ENCODE measurements at regions not wholly inside any gene's neighbourhood (a gene's known extent, or its start where the extent isn't known, plus 50 kb on each side); places are given as distances from the start of the nearest gene placed in this dataset.
"Not testable (repeated sequence)": the region's sequence is repeated elsewhere in the genome, so short reads cannot be mapped to it uniquely, and the experiment has no call there.

- DNase-seq (ENCODE audit: extremely low read depth, insufficient read length), result no peak
- H3K4me3 ChIP-seq (replicated peaks; ENCODE audit: low read depth, low read length), result no peak overlapping the region
- no peaks in the 10 kb centered on the region for H3K36me3 ChIP-seq (ENCODE audit: control insufficient read depth, insufficient read depth, low read length)
- TF ChIP-seq, protein P1, sequence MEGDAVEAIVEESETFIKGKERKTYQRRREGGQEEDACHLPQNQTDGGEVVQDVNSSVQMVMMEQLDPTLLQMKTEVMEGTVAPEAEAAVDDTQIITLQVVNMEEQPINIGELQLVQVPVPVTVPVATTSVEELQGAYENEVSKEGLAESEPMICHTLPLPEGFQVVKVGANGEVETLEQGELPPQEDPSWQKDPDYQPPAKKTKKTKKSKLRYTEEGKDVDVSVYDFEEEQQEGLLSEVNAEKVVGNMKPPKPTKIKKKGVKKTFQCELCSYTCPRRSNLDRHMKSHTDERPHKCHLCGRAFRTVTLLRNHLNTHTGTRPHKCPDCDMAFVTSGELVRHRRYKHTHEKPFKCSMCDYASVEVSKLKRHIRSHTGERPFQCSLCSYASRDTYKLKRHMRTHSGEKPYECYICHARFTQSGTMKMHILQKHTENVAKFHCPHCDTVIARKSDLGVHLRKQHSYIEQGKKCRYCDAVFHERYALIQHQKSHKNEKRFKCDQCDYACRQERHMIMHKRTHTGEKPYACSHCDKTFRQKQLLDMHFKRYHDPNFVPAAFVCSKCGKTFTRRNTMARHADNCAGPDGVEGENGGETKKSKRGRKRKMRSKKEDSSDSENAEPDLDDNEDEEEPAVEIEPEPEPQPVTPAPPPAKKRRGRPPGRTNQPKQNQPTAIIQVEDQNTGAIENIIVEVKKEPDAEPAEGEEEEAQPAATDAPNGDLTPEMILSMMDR (IDR thresholded peaks at IDR 0.05; ENCODE audit: insufficient read depth, low read length, poor library complexity, severe bottlenecking), result no peak
- no peaks in the 10 kb centered on the region for H3K27me3 ChIP-seq (replicated peaks; ENCODE audit: control insufficient read depth, insufficient read depth, low read length)
Observed at GRCh38 chr4:183816882-183817509, 88.1 kb upstream of the STOX2 start.

GRCh38 chr4:183818591-183818990 is 86.5 kb upstream of the STOX2 start:
- not testable (repeated sequence) for H3K36me3 ChIP-seq (ENCODE audit: control insufficient read depth, insufficient read depth, low read length)

DNA sequence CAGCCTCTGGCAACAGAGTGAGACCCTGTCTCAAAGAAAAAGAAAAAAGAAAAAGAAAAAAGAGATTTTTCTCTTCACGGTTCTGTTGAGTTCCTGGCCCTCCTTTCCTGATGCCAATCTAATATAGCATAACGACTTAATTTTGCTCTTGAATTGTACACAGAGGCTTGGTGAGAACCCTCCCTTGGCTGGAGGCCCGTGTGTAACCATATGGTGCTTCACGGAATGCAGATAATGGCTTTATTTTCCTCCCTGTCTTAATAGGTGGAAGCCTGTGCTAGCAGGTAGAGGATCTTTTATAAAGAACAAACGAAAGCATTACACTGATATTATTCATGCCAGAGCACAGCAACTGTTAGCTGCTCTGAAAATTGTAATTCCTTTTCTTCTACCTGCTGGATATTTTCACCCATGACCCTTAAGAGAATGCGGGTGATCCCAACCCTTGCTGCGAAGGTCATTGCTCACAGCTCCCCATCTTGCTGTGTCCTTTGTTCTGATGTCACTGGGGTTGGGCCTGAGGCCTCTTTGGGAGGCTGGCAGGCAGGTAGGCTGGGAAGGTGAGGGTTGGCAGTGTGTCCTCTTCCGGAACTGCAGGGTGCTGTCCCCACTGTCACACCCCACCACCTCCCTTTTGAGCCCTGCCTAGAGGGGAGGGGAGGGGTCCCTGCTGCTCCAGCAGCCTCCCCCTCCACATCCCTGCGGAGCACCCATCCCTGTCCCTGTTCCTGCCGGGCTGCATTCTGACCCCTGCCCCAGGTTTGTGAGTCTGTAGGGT is 83.8 kb upstream of the STOX2 start:
- no peak for DNase-seq (ENCODE audit: extremely low read depth, insufficient read length)

More at GRCh38 chr4:183818591-183818990, 86.5 kb upstream of the STOX2 start:
- not testable (repeated sequence) for H3K27me3 ChIP-seq (replicated peaks; ENCODE audit: control insufficient read depth, insufficient read depth, low read length); DNase-seq (ENCODE audit: extremely low read depth, insufficient read length); H3K4me3 ChIP-seq (replicated peaks; ENCODE audit: low read depth, low read length)

DNA sequence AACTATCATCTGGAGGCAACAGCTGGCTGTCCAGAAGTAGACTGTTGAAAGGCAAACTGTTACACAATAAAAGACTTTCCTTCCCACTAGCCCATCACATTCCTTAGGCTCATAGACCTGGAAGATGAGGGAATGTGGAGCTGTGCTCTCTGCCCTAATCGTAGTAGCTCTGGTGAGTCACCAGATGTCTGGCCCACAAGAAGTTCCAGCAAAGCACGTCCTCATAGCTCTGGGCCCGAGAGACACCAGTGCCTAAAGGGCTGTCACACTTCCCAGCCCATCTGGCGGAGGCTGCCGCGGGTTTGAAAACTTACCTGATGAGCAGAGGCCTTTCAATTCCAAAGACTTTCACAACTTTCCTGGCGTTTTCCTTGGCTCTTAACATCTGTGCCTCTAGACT is 81.7 kb upstream of the STOX2 start:
- DNase-seq (ENCODE audit: extremely low read depth, insufficient read length), result no peak
- no peaks in the 10 kb centered on the region; the same call in 1 of the 2 replicates for H3K27me3 ChIP-seq (replicated peaks; ENCODE audit: control insufficient read depth, insufficient read depth, low read length)
- TF ChIP-seq, protein P1 (IDR thresholded peaks at IDR 0.05; ENCODE audit: insufficient read depth, low read length, poor library complexity, severe bottlenecking), result no peak
- H3K4me3 ChIP-seq (replicated peaks; ENCODE audit: low read depth, low read length), result no peak overlapping the region
- H3K36me3 ChIP-seq (ENCODE audit: control insufficient read depth, insufficient read depth, low read length), result no peaks in the 10 kb centered on the region

More for the DNA sequence above, 83.8 kb upstream of the STOX2 start:
- Histone ChIP-seq H3K4me3 (replicated peaks; ENCODE audit: low read depth, low read length) (no peak overlapping the region), H3K36me3 (ENCODE audit: control insufficient read depth, insufficient read depth, low read length) (no peaks in the 10 kb centered on the region), H3K27me3 (replicated peaks; ENCODE audit: control insufficient read depth, insufficient read depth, low read length) (no peaks in the 10 kb centered on the region; the same call in 1 of the 2 replicates)
- TF ChIP-seq, protein P1 (IDR thresholded peaks at IDR 0.05; ENCODE audit: insufficient read depth, low read length, poor library complexity, severe bottlenecking), result no peak

- Histone ChIP-seq H3K4me3 (replicated peaks; ENCODE audit: low read depth, low read length) (no peak overlapping the region), H3K36me3 (ENCODE audit: control insufficient read depth, insufficient read depth, low read length) (no peaks in the 10 kb centered on the region), H3K27me3 (replicated peaks; ENCODE audit: control insufficient read depth, insufficient read depth, low read length) (no peaks in the 10 kb centered on the region; the same call in 1 of the 2 replicates)
- TF ChIP-seq, protein P1 (IDR thresholded peaks at IDR 0.05; ENCODE audit: insufficient read depth, low read length, poor library complexity, severe bottlenecking), result no peak
- DNase-seq (ENCODE audit: extremely low read depth, insufficient read length), result no peak
Observed at GRCh38 chr4:183825346-183825745, 79.8 kb upstream of the STOX2 start.

GRCh38 chr4:183826461-183826860 is 78.6 kb upstream of the STOX2 start:
- TF ChIP-seq, protein P1 (IDR thresholded peaks at IDR 0.05; ENCODE audit: insufficient read depth, low read length, poor library complexity, severe bottlenecking), result no peak
- H3K36me3 ChIP-seq (ENCODE audit: control insufficient read depth, insufficient read depth, low read length), result no peaks in the 10 kb centered on the region
- no peak overlapping the region for H3K4me3 ChIP-seq (replicated peaks; ENCODE audit: low read depth, low read length)
- no peak for DNase-seq (ENCODE audit: extremely low read depth, insufficient read length)
- H3K27me3 ChIP-seq (replicated peaks; ENCODE audit: control insufficient read depth, insufficient read depth, low read length), result no peaks in the 10 kb centered on the region; the same call in 1 of the 2 replicates

Measured in GM06990 (cell line).